Cardiac muscle cell (in vitro differentiated cells and primary cell): ENCODE measurements at regions not wholly inside any gene's neighbourhood (a gene's known extent, or its start where the extent isn't known, plus 50 kb on each side); places are given as distances from the start of the nearest gene placed in this dataset.

ENCODE experiments used
- DNase-seq, 2 donors: peaks; one replicate each; pipeline versions ENCODE4 v3.0.0 to v3.0.0-alpha.2; 2010 to 2017; ENCODE audit warnings: low read depth in 1 of 2, low spot score in 1 of 2
- H3K27ac ChIP-seq: fragments of 200-600 bp; sonication (generic); 2 replicates; pipeline ENCODE4 v1.5.1; 2016
- H3K27me3 ChIP-seq: fragments of 200-600 bp; sonication (generic); 2 replicates; pipeline ENCODE4 v1.6.0; 2016; ENCODE audit warnings: control low read depth
- H3K36me3 ChIP-seq: fragments of 200-600 bp; sonication (generic); 2 replicates; pipeline ENCODE4 v1.5.1; 2016; ENCODE audit warnings: control low read depth
- H3K4me1 ChIP-seq: fragments of 200-600 bp; sonication (generic); 2 replicates; pipeline ENCODE4 v1.8.1; 2017; ENCODE audit warnings: low read depth, mild to moderate bottlenecking, mixed run types
- H3K4me3 ChIP-seq: fragments of 200-600 bp; sonication (generic); 2 replicates; pipeline ENCODE4 v1.5.1; 2016; ENCODE audit warnings: mild to moderate bottlenecking
- H3K9me3 ChIP-seq: fragments of 200-600 bp; sonication (generic); 2 replicates; pipeline ENCODE4 v1.5.1; 2017; ENCODE audit warnings: low read depth, mild to moderate bottlenecking, control low read depth
- CTCF ChIP-seq: IDR thresholded peaks from 2 replicates; pipeline ENCODE4 v1.5.1; 2012; ENCODE audit warnings: low read depth, mild to moderate bottlenecking, low read length

- no peak overlapping the region for H3K4me3 ChIP-seq
- H3K27me3 ChIP-seq = no peaks in the 10 kb centered on the region
- TF ChIP-seq CTCF = no peak
- no peaks in the 10 kb centered on the region for H3K36me3 ChIP-seq
- DNase-seq = no peak
- H3K4me1 ChIP-seq = peaks cover 20% of the 10 kb centered on the region
- no peaks in the 10 kb centered on the region for H3K9me3 ChIP-seq
- H3K27ac ChIP-seq = no peak overlapping the region
These were observed 155.5 kb upstream of the PCBD1 start for GRCh38 chr10:71043858-71044257.

GRCh38 chr10:71044720-71045119 lies 156.4 kb upstream of the PCBD1 start:
- Histone ChIP-seq H3K27ac (peak overlapping the region; percentile 38), H3K9me3 (no peaks in the 10 kb centered on the region), H3K4me1 (peaks cover 20% of the 10 kb centered on the region), H3K4me3 (no peak overlapping the region), H3K27me3 (no peaks in the 10 kb centered on the region), H3K36me3 (no peaks in the 10 kb centered on the region)
- DNase-seq = no peak
- TF ChIP-seq CTCF = no peak

DNA sequence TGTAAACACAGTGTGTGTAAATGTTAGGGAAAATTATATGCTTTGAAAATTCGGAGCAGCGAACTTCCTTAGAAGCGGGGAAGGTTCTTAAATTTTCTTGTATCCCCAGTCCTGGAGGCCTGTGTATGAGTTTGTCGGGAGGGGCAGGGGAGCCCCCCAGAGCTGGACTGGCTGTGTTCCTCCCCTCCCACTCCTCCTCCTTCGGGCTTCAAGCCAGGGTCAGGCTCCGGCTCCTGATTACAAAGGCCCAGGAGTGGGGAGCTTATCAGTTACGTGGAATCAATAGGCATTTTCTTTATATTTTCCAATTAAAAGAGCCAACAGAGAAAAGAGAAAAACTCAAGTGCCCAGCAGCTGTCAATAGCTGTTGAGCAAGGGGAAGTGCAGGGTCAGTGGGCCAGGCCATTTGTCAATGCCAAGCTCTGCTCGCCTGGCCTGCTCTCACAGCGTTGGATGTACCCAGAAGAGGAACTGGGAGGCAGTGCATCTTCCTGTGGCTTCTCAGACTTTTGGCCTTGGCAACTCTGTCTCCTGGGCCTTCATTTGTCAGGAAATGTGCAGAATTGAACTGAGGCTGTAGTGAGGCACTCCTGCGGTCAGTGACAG lies 156.9 kb upstream of the PCBD1 start:
- peak overlapping the region; percentile 38 for H3K27ac ChIP-seq
- no peak for TF ChIP-seq CTCF
- no peaks in the 10 kb centered on the region for H3K9me3 ChIP-seq
- no peak overlapping the region for H3K4me3 ChIP-seq
- DNase-seq = no peak
- peaks cover 20% of the 10 kb centered on the region for H3K4me1 ChIP-seq
- no peaks in the 10 kb centered on the region for H3K36me3 ChIP-seq
- no peaks in the 10 kb centered on the region for H3K27me3 ChIP-seq

DNA sequence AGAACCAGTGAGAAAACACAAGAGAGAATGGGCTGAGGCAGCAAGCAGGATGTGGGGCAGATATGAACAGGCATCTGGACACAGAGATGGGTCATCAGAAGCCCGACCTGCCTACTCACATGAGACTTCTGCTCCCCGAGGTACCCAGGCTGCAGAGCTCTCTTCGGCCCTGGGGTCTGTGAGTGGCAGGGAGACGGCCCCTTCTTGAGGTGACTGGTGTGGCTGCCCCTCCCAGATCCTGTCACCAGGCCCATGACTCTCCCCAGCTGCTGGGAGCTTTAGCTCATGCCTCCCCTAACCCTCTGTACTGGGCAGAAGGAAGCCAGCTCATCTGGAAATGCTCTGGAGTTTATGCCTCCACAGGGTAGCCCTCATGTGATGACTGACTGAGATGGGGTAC lies 157.6 kb upstream of the PCBD1 start:
- TF ChIP-seq CTCF = no peak

DNA sequence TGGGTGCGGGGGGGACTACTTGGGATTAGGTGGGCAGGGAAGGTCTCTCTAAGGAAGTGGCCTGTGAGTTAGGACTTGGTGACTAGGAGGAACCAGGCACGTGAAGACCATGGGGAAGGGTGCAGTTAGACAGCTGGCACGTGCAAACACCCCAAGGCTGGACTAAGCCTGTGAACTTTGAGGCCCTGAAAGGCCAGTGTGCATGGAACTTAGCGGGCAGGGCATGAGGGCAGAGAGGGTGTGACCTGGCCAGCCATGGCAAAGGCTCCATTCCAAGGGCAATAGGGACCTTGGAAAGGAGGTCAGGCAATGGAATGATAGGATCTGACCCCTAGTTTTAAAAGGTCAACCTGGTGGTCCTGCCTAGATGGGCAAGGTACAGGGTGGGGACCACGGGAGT lies 158.4 kb upstream of the PCBD1 start:
- no peaks in the 10 kb centered on the region for H3K9me3 ChIP-seq
- no peaks in the 10 kb centered on the region for H3K36me3 ChIP-seq
- H3K4me3 ChIP-seq = no peak overlapping the region
- H3K27me3 ChIP-seq = no peaks in the 10 kb centered on the region
- H3K4me1 ChIP-seq = peaks cover 15% of the 10 kb centered on the region
- TF ChIP-seq CTCF = no peak
- H3K27ac ChIP-seq = no peak overlapping the region
- DNase-seq = no peak

More for the DNA sequence above, 157.6 kb upstream of the PCBD1 start:
- H3K4me3 ChIP-seq = no peak overlapping the region
- H3K9me3 ChIP-seq = no peaks in the 10 kb centered on the region
- H3K27ac ChIP-seq = no peak overlapping the region
- H3K4me1 ChIP-seq = peaks cover 20% of the 10 kb centered on the region
- no peaks in the 10 kb centered on the region for H3K27me3 ChIP-seq
- no peak for DNase-seq
- no peaks in the 10 kb centered on the region for H3K36me3 ChIP-seq
